ENCODE measurements at regions not wholly inside any gene's neighbourhood (a gene's known extent, or its start where the extent isn't known, plus 50 kb on each side); places are given as distances from the start of the nearest gene placed in this dataset.
"Not testable (repeated sequence)": the region's sequence is repeated elsewhere in the genome, so short reads cannot be mapped to it uniquely, and the experiment has no call there.

DNA sequence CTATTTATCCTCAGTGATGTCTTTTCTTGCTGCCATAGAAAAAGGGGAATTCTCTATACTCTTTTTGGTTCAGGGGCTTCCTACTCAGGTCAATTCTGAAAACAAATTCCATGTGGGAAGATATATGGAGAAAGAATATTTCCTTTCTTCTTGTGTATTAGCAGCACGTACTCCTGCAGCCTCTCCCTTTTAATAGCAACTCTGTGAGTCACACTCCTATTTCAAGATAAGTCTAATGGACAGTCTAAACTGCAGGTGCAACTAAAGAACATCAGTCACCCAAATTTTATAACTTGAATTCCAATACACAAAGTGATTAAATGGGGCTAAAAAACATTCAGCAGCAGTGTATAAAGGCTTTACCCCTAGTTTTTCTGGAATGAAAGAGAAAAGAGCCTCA is 942.2 kb downstream of the CNTNAP5 start:
- DNase-seq (ENCODE audit: low spot score), result no peak

DNA sequence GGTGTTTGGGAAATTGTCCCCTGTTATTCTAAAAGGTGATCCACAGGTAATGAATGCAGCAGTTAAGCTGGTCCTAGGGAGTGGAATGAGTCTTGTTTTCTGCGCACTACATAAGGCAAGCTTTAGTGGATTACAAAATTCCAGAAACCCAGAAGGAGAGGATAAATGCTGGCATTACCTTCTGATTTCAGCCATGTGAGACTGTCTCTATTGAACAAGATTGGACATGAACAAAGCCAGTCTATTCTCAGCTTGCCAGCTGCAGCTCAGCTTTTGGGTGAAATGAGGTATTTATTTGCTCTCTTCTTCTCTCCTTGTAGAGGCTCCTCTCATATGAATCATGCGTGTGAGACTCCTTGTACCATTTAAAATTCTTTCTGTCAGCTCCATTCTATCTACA is 944.9 kb downstream of the CNTNAP5 start:
- DNase-seq (ENCODE audit: low spot score), result no peak

DNA sequence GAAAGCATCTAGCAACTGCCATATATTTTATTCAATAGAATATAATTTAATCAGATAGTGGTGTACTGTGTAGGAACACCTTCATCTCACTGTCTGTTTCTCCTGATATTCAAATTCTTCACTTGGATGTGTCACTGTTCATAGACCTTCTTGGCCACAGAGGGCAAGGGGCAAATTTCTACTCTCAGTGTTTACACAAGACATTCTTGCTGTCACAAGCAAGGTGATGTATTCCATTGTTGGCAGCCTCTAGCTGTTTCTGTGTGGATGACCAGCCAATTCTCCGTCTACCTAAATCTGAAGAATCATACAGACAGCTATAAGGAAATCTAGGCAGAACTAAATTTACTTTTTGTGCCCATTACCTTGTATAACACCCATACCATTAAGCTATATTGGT is 948.3 kb downstream of the CNTNAP5 start:
- no peak for DNase-seq (ENCODE audit: low spot score)

DNA sequence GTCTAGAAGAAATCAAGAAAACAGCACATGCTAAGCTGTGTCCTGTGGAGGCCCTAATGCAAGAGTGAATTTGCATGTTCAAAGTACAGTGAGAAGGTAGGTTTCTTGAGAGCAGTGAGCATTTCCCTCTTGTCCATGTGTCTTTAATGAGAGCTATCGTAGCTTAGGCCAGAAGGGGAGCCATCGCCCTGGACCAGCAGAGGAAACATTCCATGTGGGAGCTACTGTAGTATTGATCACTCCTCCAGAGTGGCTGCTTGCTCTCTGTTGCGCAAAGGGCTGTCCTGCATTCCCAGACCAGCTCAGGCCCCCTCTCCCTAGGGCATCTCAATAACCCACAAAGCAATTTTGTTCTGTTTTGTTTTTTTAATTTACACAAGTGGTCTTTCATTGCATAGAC is 950.1 kb downstream of the CNTNAP5 start:
- DNase-seq (ENCODE audit: low spot score), result no peak

DNA sequence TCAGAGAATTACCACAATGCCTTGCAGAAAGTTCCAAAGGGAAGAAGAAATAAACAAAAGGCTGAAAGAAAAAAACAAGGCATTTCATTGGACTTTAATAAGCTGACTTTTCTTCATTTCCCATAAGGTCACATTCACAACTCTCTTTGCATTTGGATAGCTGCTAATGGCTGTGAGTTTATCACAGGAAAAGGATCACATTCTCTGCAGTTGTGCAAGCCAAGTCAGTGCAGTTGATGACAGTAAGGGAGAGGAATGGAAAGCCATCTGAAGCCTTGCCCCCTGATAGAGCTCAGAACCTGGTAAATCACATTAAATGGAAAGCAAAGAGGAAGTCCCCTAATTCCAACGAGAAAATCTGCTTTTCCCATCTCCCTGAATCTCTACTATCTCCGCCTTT is 950.6 kb downstream of the CNTNAP5 start:
- DNase-seq (ENCODE audit: low spot score), result no peak

DNA sequence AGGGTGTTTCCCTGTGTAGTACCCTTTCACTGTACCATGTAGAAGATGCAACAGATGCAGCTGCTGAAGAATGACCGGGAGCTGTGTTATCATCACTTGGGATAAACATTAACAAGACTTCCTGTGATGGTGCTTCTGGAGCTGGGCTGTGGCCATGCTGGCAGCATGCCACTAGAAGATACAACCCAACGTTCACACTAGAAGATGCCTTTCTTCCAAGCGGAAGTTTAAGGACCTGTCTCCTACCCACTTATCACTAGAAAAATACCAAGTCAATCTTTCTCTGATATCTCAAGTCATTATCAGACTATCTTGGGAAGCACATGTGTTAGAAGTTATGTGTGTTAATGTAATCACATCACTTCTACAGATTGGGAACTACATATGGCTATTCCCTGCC is 953.5 kb downstream of the CNTNAP5 start:
- no peak for DNase-seq (ENCODE audit: low spot score)

DNA sequence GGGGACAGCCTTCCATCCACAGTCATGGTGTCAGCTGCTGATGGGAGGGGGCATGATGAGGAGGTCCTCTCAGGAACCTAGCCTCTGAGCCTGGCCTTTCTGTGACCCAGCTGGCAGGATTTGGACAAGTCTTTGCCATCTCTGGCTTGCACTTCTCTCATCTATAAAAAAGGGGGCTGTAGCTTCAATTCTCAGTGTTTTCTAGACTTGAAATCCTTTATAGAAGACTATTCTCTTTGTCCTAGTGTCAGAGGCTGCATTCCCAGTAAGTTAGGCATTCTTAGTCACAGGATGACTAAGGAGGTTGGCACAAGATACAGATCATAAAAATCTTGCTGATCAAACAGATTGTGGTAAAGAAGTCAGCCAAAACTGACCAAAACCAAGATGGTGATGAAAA is 958.5 kb downstream of the CNTNAP5 start:
- DNase-seq (ENCODE audit: low spot score), result no peak

DNA sequence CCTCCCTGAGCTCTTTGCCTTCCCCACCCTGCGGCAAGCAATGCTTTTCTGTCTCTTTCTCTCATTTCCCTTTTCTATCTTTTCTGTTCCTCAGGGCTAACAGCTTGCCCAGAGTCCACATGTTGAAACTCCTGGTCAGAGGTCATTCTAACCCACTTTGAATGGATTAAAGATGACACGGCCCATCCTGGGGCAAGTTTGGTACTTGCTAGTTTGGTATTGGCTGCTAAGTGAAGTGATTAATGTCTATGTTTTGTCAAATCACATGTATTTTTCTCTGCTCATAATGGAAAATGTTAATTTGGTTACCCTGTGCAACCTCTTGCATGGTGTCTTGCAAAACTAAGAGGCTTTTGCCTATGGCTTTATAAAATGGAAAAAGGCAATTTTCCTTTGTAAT is 960.2 kb downstream of the CNTNAP5 start:
- no peak for DNase-seq (ENCODE audit: low spot score)

DNA sequence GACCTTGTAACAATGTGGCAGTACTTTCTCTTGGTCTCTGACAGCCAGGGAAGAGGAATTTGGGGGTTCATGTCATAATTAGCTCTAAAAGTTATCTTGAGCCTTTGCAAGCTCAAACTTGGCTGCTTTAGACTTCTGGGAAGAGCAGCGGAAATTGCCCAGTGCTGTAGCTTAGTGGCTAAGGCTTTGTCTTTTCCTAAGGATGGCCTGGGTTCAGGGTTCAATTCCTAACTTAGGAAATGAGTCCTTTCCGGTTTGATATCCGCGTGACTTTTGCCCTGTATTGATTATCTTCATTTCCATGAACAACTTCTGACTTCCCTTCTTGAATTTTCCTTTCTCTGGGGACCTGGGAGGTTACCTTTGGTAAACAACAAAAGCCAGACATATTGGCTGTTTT is 961.0 kb downstream of the CNTNAP5 start:
- no peak for DNase-seq (ENCODE audit: low spot score)

DNA sequence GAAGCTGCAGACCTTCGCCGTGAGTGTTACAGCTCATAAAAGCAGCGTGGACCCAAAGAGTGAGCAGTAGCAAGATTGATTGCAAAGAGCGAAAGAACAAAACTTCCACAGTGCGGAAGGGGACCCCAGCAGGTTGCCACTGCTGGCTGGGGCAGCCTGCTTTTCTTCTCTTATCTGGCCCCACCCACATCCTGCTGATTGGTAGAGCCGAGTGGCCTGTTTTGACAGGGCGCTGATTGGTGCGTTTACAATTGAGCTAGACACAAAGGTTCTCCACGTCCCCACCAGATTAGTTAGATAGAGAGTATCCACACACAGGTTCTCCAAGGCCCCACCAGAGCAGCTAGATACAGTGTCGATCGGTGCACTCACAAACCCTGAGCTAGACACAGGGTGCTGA is 961.8 kb downstream of the CNTNAP5 start:
- DNase-seq (ENCODE audit: low spot score), result not testable (repeated sequence)

DNA sequence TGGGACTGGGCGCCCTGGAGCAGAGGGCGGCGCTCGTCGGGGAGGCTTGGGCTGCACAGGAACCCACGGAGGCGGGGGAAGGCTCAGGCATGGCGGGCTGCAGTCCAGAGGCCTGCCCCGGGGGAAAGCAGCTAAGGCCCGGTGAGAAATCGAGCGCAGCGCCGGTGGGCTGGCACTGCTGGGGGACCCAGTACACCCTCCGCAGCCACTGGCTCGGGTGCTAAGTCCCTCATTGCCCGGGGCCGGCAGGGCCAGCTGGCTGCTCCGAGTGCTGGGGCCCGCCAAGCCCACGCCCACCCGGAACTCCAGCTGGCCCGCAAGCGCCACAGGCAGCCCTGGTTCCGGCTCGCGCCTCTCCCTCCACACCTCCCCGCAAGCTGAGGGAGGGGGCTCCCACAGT is 962.3 kb downstream of the CNTNAP5 start:
- not testable (repeated sequence) for DNase-seq (ENCODE audit: low spot score)

DNA sequence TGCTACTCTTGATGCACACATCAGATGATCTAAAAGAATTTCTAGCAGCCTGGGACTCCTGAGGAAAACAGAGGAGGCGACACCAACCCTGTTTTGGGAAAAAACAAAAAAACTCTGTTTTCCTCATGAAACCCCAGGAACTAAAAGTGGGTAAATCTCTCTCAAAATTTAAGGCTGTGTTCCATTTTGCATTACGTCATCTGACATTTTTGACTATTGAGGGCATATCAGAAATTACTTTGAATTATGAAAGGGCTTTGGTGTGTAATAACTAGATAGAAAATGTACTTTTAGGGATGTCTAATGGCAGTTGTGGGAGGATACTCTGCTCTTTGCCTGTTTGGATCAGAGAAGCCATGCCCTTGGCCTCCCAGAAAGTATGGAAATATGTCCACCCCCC is 963.0 kb downstream of the CNTNAP5 start:
- no peak for DNase-seq (ENCODE audit: low spot score)

DNA sequence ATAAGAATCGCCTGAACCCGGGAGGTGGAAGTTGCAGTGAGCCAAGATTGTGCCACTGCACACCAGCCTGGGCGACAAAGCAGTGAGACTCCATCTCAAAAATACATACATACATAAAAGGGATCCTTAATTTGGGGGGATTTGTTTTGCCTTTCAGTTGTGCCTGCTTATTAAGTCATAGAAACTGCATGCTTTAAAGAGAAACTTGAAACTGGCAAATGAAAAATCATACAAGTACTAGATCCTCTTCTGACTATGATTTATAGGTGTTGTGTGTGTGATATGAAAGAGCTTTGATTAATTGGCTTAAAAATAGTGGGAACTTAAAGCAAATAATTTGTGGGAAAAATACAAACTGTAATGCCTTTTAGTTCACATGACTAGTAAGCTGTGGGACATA is 963.7 kb downstream of the CNTNAP5 start:
- no peak for DNase-seq (ENCODE audit: low spot score)

DNA sequence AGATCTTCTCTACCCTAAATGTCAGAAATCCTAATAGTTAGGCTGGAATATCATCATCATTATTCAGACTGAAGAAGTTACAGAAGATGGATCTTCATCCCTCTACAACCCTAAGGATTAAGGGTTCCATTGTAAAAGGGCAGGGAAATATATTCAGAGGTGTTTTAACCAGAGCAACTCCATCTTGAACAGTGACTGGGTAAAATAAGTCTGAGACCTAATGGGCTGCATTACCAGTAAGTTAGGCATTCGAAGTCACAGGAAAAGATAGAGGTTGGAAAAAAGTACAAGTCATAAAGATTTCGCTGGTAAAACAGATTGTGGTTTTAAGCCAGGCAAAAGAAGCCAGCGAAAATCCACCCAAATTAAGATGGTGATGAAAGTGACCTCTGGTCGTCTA is 968.7 kb downstream of the CNTNAP5 start:
- no peak for DNase-seq (ENCODE audit: low spot score)

DNA sequence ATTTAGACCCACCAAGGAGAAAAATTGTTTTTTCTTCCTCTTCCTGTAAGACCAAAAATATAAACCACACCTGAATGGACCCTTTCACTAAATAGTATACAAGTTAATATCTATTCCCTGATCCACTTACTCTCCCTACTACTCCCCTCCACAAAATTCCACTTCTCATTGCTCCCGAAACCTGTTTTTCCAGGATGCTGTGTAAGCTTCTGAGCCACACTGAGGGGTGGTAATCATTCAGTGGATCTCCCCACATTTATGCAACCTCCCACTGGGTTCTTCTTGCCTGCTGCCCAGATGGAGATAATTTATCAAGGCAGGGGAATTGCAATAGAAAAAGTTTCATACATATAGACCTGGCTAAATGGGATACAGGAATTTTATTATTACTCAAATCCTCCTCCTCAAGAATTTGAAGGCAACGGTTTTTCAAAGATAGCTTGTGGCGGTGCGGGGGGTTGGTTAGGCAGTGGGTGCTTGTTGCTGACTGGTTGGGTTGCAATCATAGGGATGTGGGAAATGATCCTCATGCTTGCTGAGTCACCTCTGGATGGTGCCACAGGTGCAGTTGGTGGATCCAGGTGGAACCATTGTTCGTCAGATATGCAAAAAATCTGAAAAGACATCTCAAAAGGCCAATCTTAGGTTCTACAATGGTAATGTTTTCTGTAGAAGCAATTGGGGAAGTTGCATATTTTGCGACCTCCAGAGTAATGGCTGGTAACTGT is 970.3 kb downstream of the CNTNAP5 start:
- DNase-seq (ENCODE audit: low spot score), result no peak

DNA sequence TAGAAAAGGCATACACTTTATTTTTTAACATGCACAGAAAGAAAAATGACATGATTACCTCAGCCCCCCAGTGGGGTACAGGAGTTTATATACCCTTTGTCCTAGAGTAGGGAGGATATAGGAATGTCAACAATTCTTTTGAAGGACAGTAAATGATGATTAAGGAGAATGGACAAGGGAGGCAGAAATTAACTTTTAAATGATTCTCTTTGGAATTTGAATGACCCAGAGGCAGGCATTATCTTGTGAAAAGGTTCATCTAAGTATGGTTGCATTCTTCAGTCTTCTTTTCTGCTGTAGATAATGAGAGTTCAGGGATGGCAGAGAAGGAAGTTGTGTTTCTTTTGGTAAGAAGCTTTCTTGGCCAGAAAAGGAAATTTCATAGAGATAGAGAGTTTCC is 971.3 kb downstream of the CNTNAP5 start:
- no peak for DNase-seq (ENCODE audit: low spot score)

DNA sequence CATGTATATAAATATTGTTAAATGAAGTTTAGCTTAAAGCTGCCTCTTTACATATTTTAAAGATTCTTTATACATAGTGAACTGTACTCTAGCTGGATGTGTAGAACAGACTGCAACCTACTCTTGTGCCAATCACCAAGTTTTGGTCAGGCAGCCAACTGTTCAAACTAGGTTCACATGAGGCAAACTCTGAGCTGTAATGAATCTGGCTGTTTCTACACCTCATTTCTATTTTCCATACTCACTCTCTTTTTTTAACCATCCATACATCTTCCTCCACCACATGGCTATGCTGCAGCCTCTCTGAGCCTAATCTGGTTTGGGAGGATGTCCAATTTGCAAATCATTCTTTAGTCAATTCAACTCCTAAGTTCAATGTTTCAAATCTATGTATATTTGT is 974.8 kb downstream of the CNTNAP5 start:
- DNase-seq (ENCODE audit: low spot score), result no peak

DNA sequence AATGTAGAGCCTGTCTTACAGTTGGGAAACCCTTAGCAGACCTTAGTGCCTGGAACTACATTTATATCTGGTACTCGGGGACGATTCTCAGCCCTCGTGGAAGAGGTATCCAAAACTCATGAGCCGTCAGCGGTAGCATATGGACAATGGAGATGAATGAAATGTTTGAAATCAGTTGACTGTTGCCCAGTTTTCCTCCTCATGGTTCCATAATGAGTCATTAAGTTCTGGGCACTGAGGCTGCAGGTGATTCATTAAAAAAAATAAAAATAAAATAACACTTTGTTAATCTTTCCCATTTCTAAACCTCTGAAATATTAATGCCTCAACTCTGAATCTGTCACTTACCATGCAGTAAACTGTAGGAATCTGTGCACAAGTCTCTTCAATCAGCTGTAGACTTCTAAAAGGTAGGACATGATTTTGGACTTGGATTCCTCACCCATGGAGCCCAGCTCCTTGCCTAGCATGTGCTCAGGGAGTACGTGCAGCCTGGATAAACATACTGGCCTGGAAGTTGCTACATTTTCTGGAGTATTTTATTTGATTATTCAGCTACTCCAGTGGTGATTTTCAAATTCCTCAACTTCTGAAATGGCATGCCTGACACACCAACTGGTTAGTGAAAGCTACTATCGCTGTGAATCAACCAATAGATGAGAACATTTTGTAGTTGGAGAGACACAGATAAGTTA is 979.2 kb downstream of the CNTNAP5 start:
- DNase-seq (ENCODE audit: low spot score), result no peak

DNA sequence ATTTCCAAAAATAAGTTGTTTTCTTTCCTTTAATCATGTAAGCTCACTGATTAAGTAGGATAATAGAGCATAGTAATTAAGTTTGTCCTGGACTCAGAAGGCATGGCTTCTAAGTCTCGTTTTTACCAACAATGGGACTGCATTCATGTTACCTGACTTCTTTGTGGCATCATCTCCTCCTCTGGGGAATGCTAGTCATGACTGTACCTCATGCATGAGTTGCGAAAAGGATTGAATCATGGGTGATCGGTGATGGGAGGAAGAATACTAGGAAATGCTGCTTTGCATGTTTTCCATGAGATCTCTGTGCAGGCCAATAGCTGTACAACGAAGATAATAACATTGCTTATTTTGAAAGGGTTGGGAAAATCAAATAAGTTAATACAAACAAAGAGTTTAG is 981.6 kb downstream of the CNTNAP5 start:
- DNase-seq (ENCODE audit: low spot score), result no peak

DNA sequence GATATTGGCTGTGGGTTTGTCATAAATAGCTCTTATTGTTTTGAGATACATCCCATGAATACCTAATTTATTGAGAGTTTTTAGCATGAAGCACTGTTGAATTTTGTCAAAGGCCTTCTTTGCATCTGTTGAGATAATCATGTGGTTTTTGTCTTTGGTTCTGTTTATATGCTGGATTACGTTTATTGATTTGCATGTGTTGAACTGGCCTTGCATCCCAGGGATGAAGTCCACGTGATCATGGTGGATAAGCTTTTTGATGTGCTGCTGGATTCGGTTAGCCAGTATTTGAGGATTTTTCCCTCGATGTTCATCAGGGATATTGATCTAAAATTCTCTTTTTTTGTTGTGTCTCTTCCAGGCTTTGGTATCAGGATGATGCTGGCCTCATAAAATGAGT is 1003.6 kb downstream of the CNTNAP5 start:
- DNase-seq (ENCODE audit: low spot score), result not testable (repeated sequence)

DNA sequence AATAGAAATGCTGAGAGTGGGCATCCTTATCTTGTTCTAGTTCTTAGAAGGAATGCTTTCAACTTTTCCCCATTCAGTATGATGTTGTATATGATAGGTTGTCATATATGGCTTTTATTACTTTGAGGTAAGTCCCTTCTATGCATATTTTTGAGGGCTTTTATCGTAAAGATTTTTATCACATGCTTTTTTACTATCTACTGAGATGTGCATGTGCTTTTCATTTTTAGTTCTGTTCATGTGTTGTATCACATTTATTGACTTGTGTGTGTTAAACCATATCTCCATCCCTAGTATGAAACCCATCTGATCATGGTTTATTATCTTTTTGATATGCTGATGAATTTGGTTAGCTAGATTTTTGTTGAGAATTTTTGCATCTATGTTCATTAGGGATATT is 1008.8 kb downstream of the CNTNAP5 start:
- DNase-seq (ENCODE audit: low spot score), result no peak

DNA sequence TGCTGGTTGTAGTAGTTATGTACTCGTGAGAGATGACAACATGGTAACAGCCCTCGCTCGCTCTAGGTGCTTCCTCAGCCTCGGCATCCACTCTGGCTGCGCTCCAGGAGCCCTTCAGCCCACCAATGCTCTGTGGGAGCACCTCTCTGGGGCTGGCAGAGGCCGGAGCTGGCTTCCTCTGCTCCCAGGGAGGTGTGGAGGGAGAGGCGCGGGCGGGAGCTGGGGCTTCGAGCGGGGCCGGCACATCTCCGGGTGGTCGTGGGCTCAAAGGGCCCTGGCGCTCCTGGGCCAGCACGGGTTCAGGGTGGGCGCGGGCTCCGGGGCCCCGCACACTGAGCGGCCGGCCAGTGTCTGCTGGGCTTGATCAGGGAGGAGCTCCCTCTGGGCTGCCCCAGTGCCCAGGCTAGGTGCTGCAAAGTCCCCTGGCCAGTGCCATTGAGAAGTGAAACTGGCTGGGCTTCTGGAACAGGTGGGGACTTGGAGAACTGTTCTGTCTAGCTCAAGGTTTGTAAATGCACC is 1012.1 kb downstream of the CNTNAP5 start:
- no peak for DNase-seq (ENCODE audit: low spot score)

DNA sequence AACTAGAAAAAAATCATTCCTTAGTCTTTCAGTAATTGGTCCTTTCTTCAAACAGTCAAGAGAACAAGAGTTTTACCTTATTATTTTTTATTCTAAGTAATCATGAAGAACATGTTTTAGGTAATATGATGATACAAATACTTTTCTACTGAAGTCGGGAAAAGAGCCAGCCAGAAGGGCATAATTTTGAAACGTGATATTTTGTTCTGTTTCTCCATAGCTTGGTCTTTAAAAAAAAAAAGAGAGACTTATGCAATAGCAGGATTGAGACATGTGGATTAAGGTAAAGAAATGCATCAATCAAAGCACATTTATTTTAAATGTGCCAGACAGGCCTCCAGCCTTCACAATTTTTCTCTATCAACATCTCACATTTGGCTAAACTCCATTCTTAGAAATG is 1016.8 kb downstream of the CNTNAP5 start:
- no peak for DNase-seq (ENCODE audit: low spot score)

DNA sequence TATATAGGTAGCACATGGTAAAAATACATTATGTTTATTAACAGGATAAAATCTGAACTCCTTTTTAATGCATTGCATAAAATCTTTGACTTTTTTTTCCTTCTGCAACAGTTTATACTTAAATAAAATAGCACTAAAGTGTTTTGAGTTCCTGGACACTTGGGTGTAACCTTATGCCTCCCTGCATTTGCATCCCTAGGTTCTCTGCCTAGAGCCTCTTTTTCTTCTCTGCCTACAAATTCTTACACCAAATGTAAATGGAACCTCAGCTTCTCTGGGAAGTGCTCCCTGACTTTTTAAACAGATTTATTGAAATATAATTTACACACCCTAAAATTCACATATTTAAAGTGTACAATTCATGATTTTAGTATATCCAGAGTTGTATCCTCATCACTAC is 1017.6 kb downstream of the CNTNAP5 start:
- DNase-seq (ENCODE audit: low spot score), result no peak

Measured in HuH-7.5 (cell line).